ENCODE measurements at regions not wholly inside any gene's neighbourhood (a gene's known extent, or its start where the extent isn't known, plus 50 kb on each side); places are given as distances from the start of the nearest gene placed in this dataset.

GRCh38 chr2:3960106-3960505 lies 256.7 kb downstream of the DCDC2C start:
- DNase-seq (ENCODE audit: low read depth) = no peak
- no peak for TF ChIP-seq CTCF (IDR thresholded peaks at IDR 0.05; ENCODE audit: insufficient read depth, low read length, severe bottlenecking)
- FAIRE-seq = no peak
- H3K4me3 ChIP-seq (ENCODE audit: low read depth, low read length) = no peak overlapping the region
- H3K36me3 ChIP-seq (ENCODE audit: control insufficient read depth, insufficient read depth, low read length) = no peaks in the 10 kb centered on the region
- no peaks in the 10 kb centered on the region for H3K27me3 ChIP-seq (ENCODE audit: control insufficient read depth, insufficient read depth, low read length)

GRCh38 chr2:3962719-3963118 lies 259.3 kb downstream of the DCDC2C start:
- H3K36me3 ChIP-seq (ENCODE audit: control insufficient read depth, insufficient read depth, low read length) = no peaks in the 10 kb centered on the region
- no peaks in the 10 kb centered on the region for H3K27me3 ChIP-seq (ENCODE audit: control insufficient read depth, insufficient read depth, low read length)
- TF ChIP-seq CTCF (IDR thresholded peaks at IDR 0.05; ENCODE audit: insufficient read depth, low read length, severe bottlenecking) = no peak
- FAIRE-seq = no peak
- DNase-seq (ENCODE audit: low read depth) = no peak
- H3K4me3 ChIP-seq (ENCODE audit: low read depth, low read length) = no peak overlapping the region

GRCh38 chr2:3965211-3965610 lies 261.8 kb downstream of the DCDC2C start:
- no peak overlapping the region for H3K4me3 ChIP-seq (ENCODE audit: low read depth, low read length)
- no peak for DNase-seq (ENCODE audit: low read depth)
- H3K27me3 ChIP-seq (ENCODE audit: control insufficient read depth, insufficient read depth, low read length) = no peaks in the 10 kb centered on the region
- H3K36me3 ChIP-seq (ENCODE audit: control insufficient read depth, insufficient read depth, low read length) = no peaks in the 10 kb centered on the region
- no peak for TF ChIP-seq CTCF (IDR thresholded peaks at IDR 0.05; ENCODE audit: insufficient read depth, low read length, severe bottlenecking)
- no peak for FAIRE-seq

- no peak for FAIRE-seq
- DNase-seq (ENCODE audit: low read depth) = no peak
- Histone ChIP-seq H3K36me3 (ENCODE audit: control insufficient read depth, insufficient read depth, low read length) (no peaks in the 10 kb centered on the region), H3K4me3 (ENCODE audit: low read depth, low read length) (no peak overlapping the region), H3K27me3 (ENCODE audit: control insufficient read depth, insufficient read depth, low read length) (no peaks in the 10 kb centered on the region)
- no peak for TF ChIP-seq CTCF (IDR thresholded peaks at IDR 0.05; ENCODE audit: insufficient read depth, low read length, severe bottlenecking)
These were observed 262.6 kb downstream of the DCDC2C start for GRCh38 chr2:3965953-3966352.

- DNase-seq (ENCODE audit: low read depth) = no peak
- TF ChIP-seq CTCF (IDR thresholded peaks at IDR 0.05; ENCODE audit: insufficient read depth, low read length, severe bottlenecking) = no peak
- Histone ChIP-seq H3K36me3 (ENCODE audit: control insufficient read depth, insufficient read depth, low read length) (no peaks in the 10 kb centered on the region), H3K27me3 (ENCODE audit: control insufficient read depth, insufficient read depth, low read length) (no peaks in the 10 kb centered on the region), H3K4me3 (ENCODE audit: low read depth, low read length) (no peak overlapping the region)
- no peak for FAIRE-seq
These were observed 263.1 kb downstream of the DCDC2C start for GRCh38 chr2:3966470-3966869.

GRCh38 chr2:3968736-3969135 lies 265.4 kb downstream of the DCDC2C start:
- TF ChIP-seq CTCF (IDR thresholded peaks at IDR 0.05; ENCODE audit: insufficient read depth, low read length, severe bottlenecking) = no peak
- Histone ChIP-seq H3K36me3 (ENCODE audit: control insufficient read depth, insufficient read depth, low read length) (no peaks in the 10 kb centered on the region), H3K27me3 (ENCODE audit: control insufficient read depth, insufficient read depth, low read length) (no peaks in the 10 kb centered on the region), H3K4me3 (ENCODE audit: low read depth, low read length) (no peak overlapping the region)
- no peak for FAIRE-seq
- DNase-seq (ENCODE audit: low read depth) = no peak
